Kidney (tissue), 13 donors: ENCODE measurements at regions not wholly inside any gene's neighbourhood (a gene's known extent, or its start where the extent isn't known, plus 50 kb on each side); places are given as distances from the start of the nearest gene placed in this dataset.
"Not testable (repeated sequence)": the region's sequence is repeated elsewhere in the genome, so short reads cannot be mapped to it uniquely, and the experiment has no call there.

Experiments
- DNase-seq, 5 donors: peaks; one replicate each; pipeline ENCODE4 v3.0.0-alpha.2; 2013 to 2020
- FAIRE-seq: peaks from 2 replicates; lab custom pipeline; 2012; peaks lifted over from hg19 to GRCh38; lab: Jason Lieb, UNC
- H3K27ac ChIP-seq, 2 donors: one replicate each; pipeline ENCODE4 v1.7.0; 2013; ENCODE audit warnings: low read depth in 2 of 2, low read length in 2 of 2, inconsistent platforms in 1 of 2
- H3K27me3 ChIP-seq: one replicate; pipeline ENCODE4 v1.7.1; 2013; ENCODE audit warnings: low read length, inconsistent platforms; ENCODE audit not compliant: control insufficient read depth, insufficient read depth
- H3K36me3 ChIP-seq, 3 donors: one replicate each; pipeline versions ENCODE4 v1.7.0 to v1.7.1; 2013; ENCODE audit warnings: low read length in 3 of 3, control low read depth in 1 of 3, inconsistent platforms in 1 of 3; ENCODE audit not compliant: insufficient read depth in 3 of 3, control insufficient read depth in 2 of 3
- H3K4me1 ChIP-seq, 3 donors: one replicate each; pipeline versions ENCODE4 v1.7.0 to v1.7.1; 2013; ENCODE audit warnings: low read length in 3 of 3, inconsistent platforms in 1 of 3, low read depth in 1 of 3; ENCODE audit not compliant: control insufficient read depth in 2 of 3, insufficient read depth in 2 of 3
- H3K4me3 ChIP-seq, 3 donors: one replicate each; pipeline versions ENCODE4 v1.7.0 to v1.8.1; 2013; ENCODE audit warnings: low read length in 3 of 3, control low read depth in 1 of 3, inconsistent platforms in 1 of 3
- H3K9ac ChIP-seq, 3 donors: one replicate each; pipeline versions ENCODE4 v1.7.0 to v1.7.1; 2013; ENCODE audit warnings: low read length in 3 of 3, control low read depth in 1 of 3, inconsistent platforms in 1 of 3
- H3K9me3 ChIP-seq, 3 donors: one replicate each; pipeline versions ENCODE4 v1.7.0 to v1.7.1; 2013; ENCODE audit warnings: low read length in 3 of 3, control low read depth in 1 of 3, inconsistent platforms in 1 of 3; ENCODE audit not compliant: control insufficient read depth in 2 of 3, insufficient read depth in 1 of 3
- CTCF ChIP-seq: IDR thresholded peaks from 3 replicates; pipeline ENCODE4 v1.5.1; 2012; ENCODE audit warnings: mild to moderate bottlenecking, moderate library complexity, borderline replicate concordance; ENCODE audit not compliant: insufficient read depth; ENCODE audit errors: extremely low read depth
- intact Hi-C: fragments of 100-400 bp; cut with DNase I; formaldehyde crosslinking; loops from one replicate; pipeline ENCODE4 v1.11.1; 2022
- donor health status: control.
- donor health status: control.
- donor health status: control.
- donor health status: control.
- donor health status: control.
- donor health status: DM: yes; HTN: yes; CAD: no.
- donor health status: Normal renal cell carcinoma (clear cell type).

- Histone ChIP-seq H3K27ac (no peak overlapping the region), H3K36me3 (no peaks in the 10 kb centered on the region), H3K4me1 (peaks cover 0 to 2% (median 0%) of the 10 kb centered on the region in 3 donors), H3K4me3 (no peak overlapping the region), H3K9me3 (no peaks in the 10 kb centered on the region), H3K9ac (no peak overlapping the region), H3K27me3 (no peaks in the 10 kb centered on the region)
- DNase-seq = no peak
- no peak for FAIRE-seq
- no peak for TF ChIP-seq CTCF
- intact Hi-C loops = no loop called here
These were observed 93.7 kb downstream of the TRIM43 start for GRCh38 chr2:95685513-95685912.

GRCh38 chr2:95686056-95686825, 94.4 kb downstream of the TRIM43 start:
- H3K9me3 ChIP-seq, H3K27ac ChIP-seq, H3K9ac ChIP-seq, FAIRE-seq, H3K36me3 ChIP-seq, H3K4me3 ChIP-seq, H3K27me3 ChIP-seq, intact Hi-C loops, H3K4me1 ChIP-seq: not testable (repeated sequence)
- DNase-seq = peak in 1 of 5 donors; percentile 21

GRCh38 chr2:95687852-95688251, 96.1 kb downstream of the TRIM43 start:
- H3K4me3 ChIP-seq, H3K36me3 ChIP-seq, H3K9me3 ChIP-seq, intact Hi-C loops, FAIRE-seq, H3K9ac ChIP-seq, H3K27ac ChIP-seq, H3K27me3 ChIP-seq, DNase-seq, H3K4me1 ChIP-seq: not testable (repeated sequence)

GRCh38 chr2:95691210-95691609, 99.4 kb downstream of the TRIM43 start:
- H3K27me3 ChIP-seq, FAIRE-seq, intact Hi-C loops, H3K4me1 ChIP-seq, H3K36me3 ChIP-seq, H3K27ac ChIP-seq, H3K9me3 ChIP-seq, H3K4me3 ChIP-seq, H3K9ac ChIP-seq: not testable (repeated sequence)
- peak in 2 of 5 donors; percentile 30 to 39 for DNase-seq

GRCh38 chr2:95693071-95693846, 101.5 kb downstream of the TRIM43 start:
- H3K4me1 ChIP-seq, FAIRE-seq, H3K27ac ChIP-seq, intact Hi-C loops, H3K36me3 ChIP-seq, H3K27me3 ChIP-seq, H3K9ac ChIP-seq, H3K4me3 ChIP-seq, H3K9me3 ChIP-seq: not testable (repeated sequence)
- peak in 1 of 5 donors; percentile 43 for DNase-seq
